ENCODE measurements at regions not wholly inside any gene's neighbourhood (a gene's known extent, or its start where the extent isn't known, plus 50 kb on each side); places are given as distances from the start of the nearest gene placed in this dataset.

GRCh38 chr12:25058012-25058411, 109.1 kb upstream of the BCAT1 start:
- no peaks in the 10 kb centered on the region for H3K9me3 ChIP-seq
- WGBS = 91% methylated on average over 5 of the region's 5 CpGs
- H3K4me1 ChIP-seq = peaks cover 31% of the 10 kb centered on the region
- no peak for TF ChIP-seq POLR2AphosphoS5 (IDR thresholded peaks at IDR 0.05)
- no peak for TF ChIP-seq EP300 (IDR thresholded peaks at IDR 0.05)
- no peak for TF ChIP-seq CTCF (IDR thresholded peaks at IDR 0.05)
- TF ChIP-seq POLR2A (IDR thresholded peaks at IDR 0.05) = no peak
- H3K36me3 ChIP-seq = no peaks in the 10 kb centered on the region
- DNase-seq (ENCODE audit: low spot score in 2 of 2) = no peak
- H3K4me3 ChIP-seq = no peak overlapping the region
- no peaks in the 10 kb centered on the region for H3K27me3 ChIP-seq
- H3K27ac ChIP-seq = no peak overlapping the region

- 52% methylated on average over 3 of the region's 3 CpGs for WGBS
- no peaks in the 10 kb centered on the region for H3K36me3 ChIP-seq
- DNase-seq (ENCODE audit: low spot score in 2 of 2) = no peak
- H3K4me1 ChIP-seq = peaks cover 31% of the 10 kb centered on the region
- H3K27me3 ChIP-seq = no peaks in the 10 kb centered on the region
- TF ChIP-seq EP300 (IDR thresholded peaks at IDR 0.05) (no peak), POLR2AphosphoS5 (IDR thresholded peaks at IDR 0.05) (no peak), POLR2A (IDR thresholded peaks at IDR 0.05) (no peak), CTCF (IDR thresholded peaks at IDR 0.05) (no peak)
- H3K9me3 ChIP-seq = no peaks in the 10 kb centered on the region
- no peak overlapping the region for H3K4me3 ChIP-seq
- peak overlapping the region; percentile 73 for H3K27ac ChIP-seq
Observed at GRCh38 chr12:25056486-25057130, 107.7 kb upstream of the BCAT1 start.

DNA sequence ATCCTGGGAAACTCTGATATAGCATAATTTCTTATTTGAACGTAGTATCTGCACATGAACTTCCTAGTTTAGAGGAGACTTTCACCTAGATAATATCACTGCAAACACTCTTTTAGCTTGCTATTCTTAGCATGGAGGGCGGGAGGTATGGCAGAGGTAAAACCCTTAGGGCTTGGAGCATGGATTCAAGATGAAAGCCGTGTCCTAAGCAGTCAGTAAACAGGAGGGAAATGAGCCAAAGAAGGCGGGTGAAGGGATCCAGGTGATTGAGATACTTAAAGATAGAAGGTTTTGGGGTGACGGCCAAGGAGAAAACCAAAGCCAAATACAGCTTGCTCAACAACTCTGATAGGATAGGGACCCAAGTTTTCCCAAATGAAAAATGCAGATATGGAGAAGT, 107.1 kb upstream of the BCAT1 start:
- Histone ChIP-seq H3K36me3 (no peaks in the 10 kb centered on the region), H3K27ac (peak overlapping the region; percentile 73), H3K9me3 (no peaks in the 10 kb centered on the region), H3K4me3 (no peak overlapping the region), H3K4me1 (peaks cover 31% of the 10 kb centered on the region), H3K27me3 (no peaks in the 10 kb centered on the region)
- TF ChIP-seq POLR2AphosphoS5 (IDR thresholded peaks at IDR 0.05) = no peak
- no peak for TF ChIP-seq CTCF (IDR thresholded peaks at IDR 0.05)
- no peak for TF ChIP-seq POLR2A (IDR thresholded peaks at IDR 0.05)
- TF ChIP-seq EP300 (IDR thresholded peaks at IDR 0.05) = no peak
- WGBS = 28% methylated on average over 5 of the region's 5 CpGs
- DNase-seq (ENCODE audit: low spot score in 2 of 2) = no peak

- DNase-seq (ENCODE audit: low spot score in 2 of 2) = no peak
- H3K4me3 ChIP-seq = peak overlapping the region; percentile 14
- no peaks in the 10 kb centered on the region for H3K27me3 ChIP-seq
- WGBS = 43% methylated on average over 5 of the region's 5 CpGs
- no peaks in the 10 kb centered on the region for H3K9me3 ChIP-seq
- H3K27ac ChIP-seq = peak overlapping the region; percentile 73
- peaks cover 31% of the 10 kb centered on the region for H3K4me1 ChIP-seq
- H3K36me3 ChIP-seq = no peaks in the 10 kb centered on the region
- TF ChIP-seq POLR2AphosphoS5 (IDR thresholded peaks at IDR 0.05) (no peak), CTCF (IDR thresholded peaks at IDR 0.05) (no peak), EP300 (IDR thresholded peaks at IDR 0.05) (no peak), POLR2A (IDR thresholded peaks at IDR 0.05) (no peak)
Observed at GRCh38 chr12:25054783-25055144, 105.9 kb upstream of the BCAT1 start.

DNA sequence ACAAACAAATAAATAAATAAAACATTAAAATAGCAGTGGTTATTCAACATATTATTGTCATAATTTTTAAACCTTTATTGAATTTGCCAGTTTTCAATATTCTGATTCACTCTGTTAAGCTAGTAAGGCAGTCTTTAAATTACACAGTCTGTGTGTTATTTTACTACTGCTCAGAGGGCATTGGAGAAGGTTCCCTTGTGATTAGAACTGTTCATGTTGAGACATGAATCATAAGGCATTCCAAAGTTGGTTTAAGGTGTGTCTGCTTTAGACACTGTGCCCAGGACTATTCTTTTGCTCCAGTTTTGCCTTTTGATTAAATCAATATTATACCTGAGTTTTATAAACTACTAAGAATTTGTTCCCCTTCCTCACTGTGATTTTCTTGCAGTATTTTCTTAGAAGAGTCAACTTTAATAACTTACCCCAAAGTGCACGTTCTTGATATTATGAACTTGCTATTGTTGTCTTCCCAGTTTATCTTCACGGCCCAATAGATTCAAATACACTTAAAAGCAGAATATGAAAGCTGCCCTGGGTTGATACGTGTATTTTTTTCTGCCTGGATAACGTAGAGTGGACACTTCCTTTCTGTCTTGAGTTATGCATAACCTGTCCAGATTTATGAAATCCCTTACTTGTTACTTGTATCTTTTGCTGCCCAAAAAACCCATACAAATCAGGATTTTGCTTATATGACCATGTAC, 105.3 kb upstream of the BCAT1 start:
- H3K4me3 ChIP-seq = peak overlapping the region; percentile 14
- WGBS = 28% methylated on average over 4 of the region's 4 CpGs

More for the DNA sequence above, 105.3 kb upstream of the BCAT1 start:
- TF ChIP-seq POLR2A (IDR thresholded peaks at IDR 0.05) (no peak), EP300 (IDR thresholded peaks at IDR 0.05) (no peak), POLR2AphosphoS5 (IDR thresholded peaks at IDR 0.05) (no peak), CTCF (IDR thresholded peaks at IDR 0.05) (no peak)
- H3K4me1 ChIP-seq = peaks cover 31% of the 10 kb centered on the region
- no peak for DNase-seq (ENCODE audit: low spot score in 2 of 2)
- no peaks in the 10 kb centered on the region for H3K9me3 ChIP-seq
- peak overlapping the region; percentile 73 for H3K27ac ChIP-seq
- H3K27me3 ChIP-seq = no peaks in the 10 kb centered on the region
- H3K36me3 ChIP-seq = no peaks in the 10 kb centered on the region
